ENCODE measurements at regions not wholly inside any gene's neighbourhood (a gene's known extent, or its start where the extent isn't known, plus 50 kb on each side); places are given as distances from the start of the nearest gene placed in this dataset.

DNA sequence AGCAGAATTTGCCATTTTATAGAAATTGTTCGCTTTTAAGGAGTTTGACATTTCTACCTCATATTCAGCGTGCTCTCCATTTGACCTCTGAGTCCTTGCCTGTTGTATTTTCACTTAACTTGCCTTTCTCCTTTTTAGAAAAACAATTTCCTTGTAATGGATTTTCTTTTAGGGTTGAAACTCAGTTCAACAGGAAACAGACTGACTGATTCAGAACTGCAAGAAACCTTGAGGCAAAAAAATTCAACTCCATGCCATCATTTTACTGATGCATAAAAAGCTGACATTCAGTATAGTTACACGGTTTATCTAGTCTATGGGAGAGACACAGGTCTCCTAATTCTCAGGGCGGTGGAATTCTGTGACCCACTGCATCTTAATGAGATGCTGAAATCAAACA is 59.8 kb downstream of the MRPS30 start:
- no peaks in the 10 kb centered on the region for H3K4me1 ChIP-seq
- no peaks in the 10 kb centered on the region for H3K27me3 ChIP-seq
- intact Hi-C loops (cut with DNase I) = no loop called here
- H3K36me3 ChIP-seq = no peaks in the 10 kb centered on the region
- no peak overlapping the region for H3K4me3 ChIP-seq
- TF ChIP-seq POLR2A (IDR thresholded peaks at IDR 0.05) = no peak
- TF ChIP-seq, protein P1, sequence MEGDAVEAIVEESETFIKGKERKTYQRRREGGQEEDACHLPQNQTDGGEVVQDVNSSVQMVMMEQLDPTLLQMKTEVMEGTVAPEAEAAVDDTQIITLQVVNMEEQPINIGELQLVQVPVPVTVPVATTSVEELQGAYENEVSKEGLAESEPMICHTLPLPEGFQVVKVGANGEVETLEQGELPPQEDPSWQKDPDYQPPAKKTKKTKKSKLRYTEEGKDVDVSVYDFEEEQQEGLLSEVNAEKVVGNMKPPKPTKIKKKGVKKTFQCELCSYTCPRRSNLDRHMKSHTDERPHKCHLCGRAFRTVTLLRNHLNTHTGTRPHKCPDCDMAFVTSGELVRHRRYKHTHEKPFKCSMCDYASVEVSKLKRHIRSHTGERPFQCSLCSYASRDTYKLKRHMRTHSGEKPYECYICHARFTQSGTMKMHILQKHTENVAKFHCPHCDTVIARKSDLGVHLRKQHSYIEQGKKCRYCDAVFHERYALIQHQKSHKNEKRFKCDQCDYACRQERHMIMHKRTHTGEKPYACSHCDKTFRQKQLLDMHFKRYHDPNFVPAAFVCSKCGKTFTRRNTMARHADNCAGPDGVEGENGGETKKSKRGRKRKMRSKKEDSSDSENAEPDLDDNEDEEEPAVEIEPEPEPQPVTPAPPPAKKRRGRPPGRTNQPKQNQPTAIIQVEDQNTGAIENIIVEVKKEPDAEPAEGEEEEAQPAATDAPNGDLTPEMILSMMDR (IDR thresholded peaks at IDR 0.05) = no peak
- no peak for ATAC-seq
- DNase-seq = no peak
- no peak overlapping the region for H3K27ac ChIP-seq
- no peaks in the 10 kb centered on the region for H3K9me3 ChIP-seq
- 52% methylated on average over 4 of the region's 4 CpGs for WGBS (ENCODE audit: insufficient coverage, low coverage, low lambda C conversion rate, missing lambda C conversion rate)

- ATAC-seq (no peak), DNase-seq (no peak)
- 37% methylated on average over 2 of the region's 2 CpGs for WGBS (ENCODE audit: insufficient coverage, low coverage, low lambda C conversion rate, missing lambda C conversion rate)
- H3K9me3 ChIP-seq = no peaks in the 10 kb centered on the region
- no peaks in the 10 kb centered on the region for H3K4me1 ChIP-seq
- no peaks in the 10 kb centered on the region for H3K27me3 ChIP-seq
- no peak overlapping the region for H3K4me3 ChIP-seq
- H3K27ac ChIP-seq = no peak overlapping the region
- no peaks in the 10 kb centered on the region for H3K36me3 ChIP-seq
- TF ChIP-seq POLR2A (IDR thresholded peaks at IDR 0.05) = no peak
- TF ChIP-seq, protein P1 (IDR thresholded peaks at IDR 0.05) = no peak
- intact Hi-C loops (cut with DNase I) = no loop called here
Measured at GRCh38 chr5:44869928-44870327, 61.2 kb downstream of the MRPS30 start.

- no peak for ATAC-seq
- no peak overlapping the region for H3K4me3 ChIP-seq
- no peak for TF ChIP-seq POLR2A (IDR thresholded peaks at IDR 0.05)
- TF ChIP-seq, protein P1 (IDR thresholded peaks at IDR 0.05) = no peak
- H3K27me3 ChIP-seq = no peaks in the 10 kb centered on the region
- H3K4me1 ChIP-seq = no peaks in the 10 kb centered on the region
- no peak overlapping the region for H3K27ac ChIP-seq
- no peak for DNase-seq
- intact Hi-C loops (cut with DNase I) = no loop called here
- no peaks in the 10 kb centered on the region for H3K9me3 ChIP-seq
- H3K36me3 ChIP-seq = no peaks in the 10 kb centered on the region
Measured at GRCh38 chr5:44870430-44870829, 61.7 kb downstream of the MRPS30 start.

DNA sequence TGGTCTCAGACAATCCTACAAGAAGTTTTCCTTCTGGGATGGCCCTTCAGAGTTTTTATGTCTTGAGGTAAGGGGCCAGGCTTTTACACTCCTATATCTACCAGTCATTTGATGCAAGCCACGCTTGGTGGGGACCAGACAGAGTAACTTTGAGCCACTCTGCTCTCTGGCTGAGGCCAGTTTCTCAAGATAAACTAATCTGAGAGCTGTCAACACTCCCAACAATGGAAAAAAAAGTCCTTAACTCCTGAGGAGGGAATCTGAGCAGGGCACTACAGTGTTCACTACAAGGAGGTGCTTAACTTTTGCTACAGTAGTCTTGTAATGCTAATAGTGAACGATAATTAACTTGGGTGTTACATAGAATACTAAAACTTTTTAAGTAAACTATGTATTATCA is 62.7 kb downstream of the MRPS30 start:
- ATAC-seq (no peak), DNase-seq (no peak)
- Histone ChIP-seq H3K4me1 (no peaks in the 10 kb centered on the region), H3K9me3 (no peaks in the 10 kb centered on the region), H3K27me3 (no peaks in the 10 kb centered on the region), H3K36me3 (no peaks in the 10 kb centered on the region), H3K27ac (no peak overlapping the region), H3K4me3 (no peak overlapping the region)
- intact Hi-C loops (cut with DNase I) = no loop called here
- TF ChIP-seq POLR2A (IDR thresholded peaks at IDR 0.05) = no peak
- 30% methylated on average over 2 of the region's 2 CpGs for WGBS (ENCODE audit: insufficient coverage, low coverage, low lambda C conversion rate, missing lambda C conversion rate)

DNA sequence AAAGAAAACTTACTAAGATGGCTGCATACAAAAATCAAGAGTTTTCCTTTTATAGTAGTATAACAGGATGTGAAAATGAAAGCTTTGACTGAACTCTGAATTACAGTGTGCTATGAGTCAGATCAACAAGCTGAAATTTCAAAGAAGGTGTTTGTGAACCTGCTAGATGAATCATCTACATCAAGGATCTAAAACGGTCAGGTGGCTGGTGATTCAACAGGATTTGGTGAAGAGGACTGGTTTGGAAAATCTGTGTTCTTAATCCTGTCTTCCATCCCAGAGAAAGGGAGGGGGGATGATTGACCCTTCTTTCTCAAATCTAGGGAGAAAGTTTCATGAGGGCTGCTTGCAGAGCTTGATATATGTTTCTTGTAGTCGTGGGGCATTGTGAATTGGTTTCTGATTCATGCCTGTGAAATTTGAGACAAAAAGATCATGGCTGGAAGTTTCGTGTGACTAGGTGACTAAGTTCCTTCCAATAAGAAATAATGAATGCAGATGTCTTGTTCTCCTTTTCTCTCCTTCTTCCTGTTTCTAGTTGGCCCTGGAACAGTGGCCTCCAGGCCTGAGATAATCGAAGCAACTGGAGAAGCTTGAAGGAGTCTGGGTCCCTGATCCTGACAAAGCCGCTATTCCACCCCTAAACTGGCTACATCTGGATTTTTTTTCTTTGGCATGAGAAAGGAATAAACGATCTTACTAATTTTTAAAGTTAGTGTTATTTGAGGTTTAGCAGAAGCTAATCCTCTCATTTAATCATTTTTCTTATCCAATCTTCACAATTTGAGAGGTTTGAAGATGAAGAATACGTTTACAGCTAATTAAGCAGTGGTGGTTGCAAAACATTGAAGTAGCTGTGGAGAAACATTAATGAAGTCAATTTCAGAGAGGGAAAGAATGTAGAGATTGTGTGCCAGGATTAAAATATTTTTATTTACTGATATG is 67.2 kb downstream of the MRPS30 start:
- H3K36me3 ChIP-seq = no peaks in the 10 kb centered on the region
- 38% methylated on average over 7 of the region's 7 CpGs for WGBS (ENCODE audit: insufficient coverage, low coverage, low lambda C conversion rate, missing lambda C conversion rate)
- no peaks in the 10 kb centered on the region for H3K4me1 ChIP-seq
- no peaks in the 10 kb centered on the region for H3K27me3 ChIP-seq
- no peak for DNase-seq
- peak in 1 of 4 donors; percentile 60 for ATAC-seq
- TF ChIP-seq, protein P1 (IDR thresholded peaks at IDR 0.05) = no peak
- TF ChIP-seq POLR2A (IDR thresholded peaks at IDR 0.05) = no peak
- H3K4me3 ChIP-seq = no peak overlapping the region
- no peaks in the 10 kb centered on the region for H3K9me3 ChIP-seq
- H3K27ac ChIP-seq = no peak overlapping the region
- intact Hi-C loops (cut with DNase I) = no loop called here
